ENCODE measurements at regions not wholly inside any gene's neighbourhood (a gene's known extent, or its start where the extent isn't known, plus 50 kb on each side); places are given as distances from the start of the nearest gene placed in this dataset.
A peak's percentile ranks its signal among the peaks of the same experiment; 100 is the strongest.

GRCh38 chr2:64196963-64197362 is 52.7 kb upstream of the PELI1 start:
- no peak for DNase-seq
- Mint-ChIP-seq H3K4me3 (peak overlapping the region; percentile 10), H3K9me3 (peaks cover 4% of the 10 kb centered on the region), H3K27ac (peak overlapping the region; percentile 39), H3K4me1 (peaks cover 35% of the 10 kb centered on the region), H3K36me3 (ENCODE audit: low read depth) (no peaks in the 10 kb centered on the region), H3K27me3 (ENCODE audit: low read depth, poor library complexity) (peaks cover 2% of the 10 kb centered on the region)
- no peak for TF ChIP-seq CTCF (IDR thresholded peaks at IDR 0.05)

GRCh38 chr2:64201151-64201550 is 56.9 kb upstream of the PELI1 start:
- H3K9me3 Mint-ChIP-seq: peaks cover 4% of the 10 kb centered on the region
- peaks cover 61% of the 10 kb centered on the region for H3K4me1 Mint-ChIP-seq
- DNase-seq: no peak
- no peak overlapping the region for H3K27ac Mint-ChIP-seq
- no peak overlapping the region for H3K4me3 Mint-ChIP-seq
- no peaks in the 10 kb centered on the region for H3K27me3 Mint-ChIP-seq (ENCODE audit: low read depth, poor library complexity)
- H3K36me3 Mint-ChIP-seq (ENCODE audit: low read depth): no peaks in the 10 kb centered on the region
- TF ChIP-seq CTCF (IDR thresholded peaks at IDR 0.05): no peak

GRCh38 chr2:64202206-64202845 is 58.1 kb upstream of the PELI1 start:
- Mint-ChIP-seq H3K36me3 (ENCODE audit: low read depth) (no peaks in the 10 kb centered on the region), H3K4me3 (no peak overlapping the region), H3K4me1 (peaks cover 49% of the 10 kb centered on the region), H3K9me3 (peaks cover 4% of the 10 kb centered on the region), H3K27me3 (ENCODE audit: low read depth, poor library complexity) (no peaks in the 10 kb centered on the region), H3K27ac (no peak overlapping the region)
- DNase-seq: no peak
- TF ChIP-seq CTCF (IDR thresholded peaks at IDR 0.05): no peak

- Mint-ChIP-seq H3K27ac (peak overlapping the region; percentile 98), H3K27me3 (ENCODE audit: low read depth, poor library complexity) (no peaks in the 10 kb centered on the region), H3K4me1 (peaks cover 44% of the 10 kb centered on the region), H3K4me3 (peak overlapping the region; percentile 21), H3K36me3 (ENCODE audit: low read depth) (no peaks in the 10 kb centered on the region), H3K9me3 (peaks cover 4% of the 10 kb centered on the region)
- peak; percentile 12 for DNase-seq
- no peak for TF ChIP-seq CTCF (IDR thresholded peaks at IDR 0.05)
Observed at GRCh38 chr2:64203131-64203857, 59.1 kb upstream of the PELI1 start.

GRCh38 chr2:64203858-64204632 is 59.8 kb upstream of the PELI1 start:
- Mint-ChIP-seq H3K9me3 (peaks cover 4% of the 10 kb centered on the region), H3K36me3 (ENCODE audit: low read depth) (no peaks in the 10 kb centered on the region), H3K4me1 (peaks cover 44% of the 10 kb centered on the region), H3K4me3 (peak overlapping the region; percentile 23), H3K27me3 (ENCODE audit: low read depth, poor library complexity) (peaks cover 3% of the 10 kb centered on the region), H3K27ac (peak overlapping the region; percentile 98)
- TF ChIP-seq CTCF (IDR thresholded peaks at IDR 0.05): no peak
- DNase-seq: no peak
